ENCODE measurements at regions not wholly inside any gene's neighbourhood (a gene's known extent, or its start where the extent isn't known, plus 50 kb on each side); places are given as distances from the start of the nearest gene placed in this dataset.

- 88% methylated on average over 1 of the region's 1 CpG for WGBS (ENCODE audit: missing lambda C conversion rate)
- Histone ChIP-seq H3K27ac (peak overlapping the region; percentile 77 to 86), H3K9me3 (no peaks in the 10 kb centered on the region), H3K4me3 (no peak overlapping the region), H3K4me1 (peaks cover 91% of the 10 kb centered on the region), H3K4me2 (peak overlapping the region; percentile 70)
- FAIRE-seq (no peak), ATAC-seq (no peak), DNase-seq (ENCODE audit: low read depth in 1 of 2, low spot score in 1 of 2) (no peak)
- TF ChIP-seq RARB (CRISPR knock-in tag; IDR thresholded peaks at IDR 0.05) (no peak), MAFK (IDR thresholded peaks at IDR 0.05; ENCODE audit: partially characterized antibody) (peak; percentile 40)
- ChIA-PET POLR2A (interaction anchor here (1.0 kb wide), 1 partner anchor 26 kb away, joined by 4 read pairs; no protein-coding TSS in a partner anchor), CTCF (interaction anchor here (1.4 to 7.8 kb wide), 3 partner anchors 13 to 39 kb away, joined by 6 to 46 read pairs (median 12); no protein-coding TSS in a partner anchor)
These were observed 90.7 kb upstream of the BEND6 start for GRCh38 chr6:56864171-56864616.

- Histone ChIP-seq H3K4me3 (no peak overlapping the region; the same call in 2 of the 3 replicates), H3K4me2 (peak overlapping the region; percentile 70), H3K9me3 (no peaks in the 10 kb centered on the region), H3K4me1 (peaks cover 83% of the 10 kb centered on the region), H3K27ac (peak overlapping the region; percentile 77 to 86)
- DNase-seq (ENCODE audit: low read depth in 1 of 2, low spot score in 1 of 2) (peak; percentile 41 to 58), ATAC-seq (peak; percentile 79 to 88), FAIRE-seq (no peak)
- WGBS (ENCODE audit: missing lambda C conversion rate), result 0% methylated on average over 1 of the region's 1 CpG
- ChIA-PET CTCF (interaction anchor here (0.9 to 7.8 kb wide), 5 partner anchors 9 to 58 kb away, joined by 3 to 46 read pairs (median 6); no protein-coding TSS in a partner anchor), POLR2A (interaction anchor here (1.0 to 1.4 kb wide), 2 partner anchors 12 to 27 kb away, joined by 4 read pairs; no protein-coding TSS in a partner anchor)
- peak in 1 of 2 experiments; percentile 38; a peak in 1 of 5 replicates for TF ChIP-seq EP300 (IDR thresholded peaks at IDR 0.05)
- TF ChIP-seq GATA3 (IDR thresholded peaks at IDR 0.05; ENCODE audit: borderline replicate concordance), result peak; percentile 32; the same call in 1 of the 2 replicates
- TF ChIP-seq ESRRA (IDR thresholded peaks at IDR 0.05; ENCODE audit: borderline replicate concordance, low read length), result peak; percentile 81; the same call in 1 of the 2 replicates
- TF ChIP-seq BCL3 (IDR thresholded peaks at IDR 0.05), result no peak
- TF ChIP-seq JUNB (IDR thresholded peaks at IDR 0.05), result 0 out of 2 replicates have a peak, but pooled peaks have one; percentile 21
- TF ChIP-seq CEBPB (IDR thresholded peaks at IDR 0.05), result peak in 1 of 2 experiments; percentile 54; a peak in 1 of 4 replicates
These were observed 91.5 kb upstream of the BEND6 start for GRCh38 chr6:56863366-56863765.

- POLR2A ChIA-PET, result interaction anchor here (1.4 kb wide), 1 partner anchor 11 kb away, joined by 4 read pairs; no protein-coding TSS in a partner anchor
- WGBS (ENCODE audit: missing lambda C conversion rate), result 32% methylated on average over 3 of the region's 3 CpGs
These were observed 92.3 kb upstream of the BEND6 start for GRCh38 chr6:56862415-56863175.

GRCh38 chr6:56860475-56860874, 94.4 kb upstream of the BEND6 start:
- Histone ChIP-seq H3K27ac (peak overlapping the region; percentile 13 to 68; a peak in 4 of 6 replicates), H3K4me2 (peak overlapping the region; percentile 64), H3K4me1 (peaks cover 60% of the 10 kb centered on the region), H3K9me3 (no peaks in the 10 kb centered on the region), H3K4me3 (no peak overlapping the region)
- no peak for TF ChIP-seq PHF8 (IDR thresholded peaks at IDR 0.05; ENCODE audit: borderline replicate concordance, low read depth)
- no peak for TF ChIP-seq FOSL2 (IDR thresholded peaks at IDR 0.05)
- 0 out of 2 replicates have a peak, but pooled peaks have one; percentile 24 for TF ChIP-seq FOSL2 (CRISPR knock-in tag; IDR thresholded peaks at IDR 0.05)
- TF ChIP-seq HES2 (IDR thresholded peaks at IDR 0.05), result no peak
- TF ChIP-seq MAZ (IDR thresholded peaks at IDR 0.05; ENCODE audit: borderline replicate concordance, low read depth, low read length), result no peak
- no peak for TF ChIP-seq ZC3H11A (IDR thresholded peaks at IDR 0.05)
- TF ChIP-seq ELK1 (IDR thresholded peaks at IDR 0.05; ENCODE audit: low read depth, low read length), result no peak
- ChIA-PET POLR2A (no interaction called here), CTCF (interaction anchor here (0.6 to 7.8 kb wide), 4 partner anchors 9 to 160 kb away, joined by 3 to 46 read pairs (median 4); no protein-coding TSS in a partner anchor)
- DNase-seq (ENCODE audit: low read depth in 1 of 2, low spot score in 1 of 2) (no peak), ATAC-seq (peak in 1 of 2 experiments; percentile 39; a peak in 2 of 6 replicates), FAIRE-seq (no peak)
- 0% methylated on average over 4 of the region's 4 CpGs for WGBS (ENCODE audit: missing lambda C conversion rate)

More at GRCh38 chr6:56862415-56863175, 92.3 kb upstream of the BEND6 start:
- H3K9me3 ChIP-seq, result no peaks in the 10 kb centered on the region
- H3K4me3 ChIP-seq, result 0 out of 3 replicates have a peak overlapping the region, but pooled peaks have one; percentile 1
- DNase-seq (ENCODE audit: low read depth in 1 of 2, low spot score in 1 of 2) (no peak), FAIRE-seq (no peak), ATAC-seq (peak; percentile 45 to 51; a peak in 5 of 6 replicates)
- peak overlapping the region; percentile 70 for H3K4me2 ChIP-seq
- TF ChIP-seq SREBF2 (IDR thresholded peaks at IDR 0.05) (no peak), MAFK (IDR thresholded peaks at IDR 0.05; ENCODE audit: partially characterized antibody) (peak; percentile 47), USF2 (IDR thresholded peaks at IDR 0.05) (no peak), RNF2 (IDR thresholded peaks at IDR 0.05; ENCODE audit: borderline replicate concordance, low read depth) (no peak)
- H3K4me1 ChIP-seq, result peaks cover 75% of the 10 kb centered on the region
- peak overlapping the region; percentile 77 to 86 for H3K27ac ChIP-seq
- CTCF ChIA-PET, result interaction anchor here (0.9 to 7.8 kb wide), 5 partner anchors 8 to 58 kb away, joined by 3 to 46 read pairs (median 3); no protein-coding TSS in a partner anchor
